A673 (cell line): ENCODE measurements at regions not wholly inside any gene's neighbourhood (a gene's known extent, or its start where the extent isn't known, plus 50 kb on each side); places are given as distances from the start of the nearest gene placed in this dataset.

Source experiments
- CTCF ChIP-seq: fragments of 300-800, 200-600 bp; sonication (generic); conservative IDR thresholded peaks from 2 replicates; pipeline ENCODE4 v1.5.1; 2017; ENCODE audit warnings: low read depth, mild to moderate bottlenecking, antibody characterized with exemption, low read length, moderate library complexity, mixed read lengths
- EZH2 ChIP-seq: fragments of 200-600 bp; sonication (generic); IDR thresholded peaks from 2 replicates; pipeline ENCODE4 v1.6.1; 2017; ENCODE audit warnings: borderline replicate concordance, low read depth, mild to moderate bottlenecking, mixed read lengths, antibody characterized with exemption, low read length; ENCODE audit not compliant: poor library complexity, severe bottlenecking

GRCh38 chr13:109636736-109637135 is 149.6 kb downstream of the IRS2 start:
- TF ChIP-seq CTCF, result no peak
- TF ChIP-seq EZH2, result no peak
